ENCODE measurements at regions not wholly inside any gene's neighbourhood (a gene's known extent, or its start where the extent isn't known, plus 50 kb on each side); places are given as distances from the start of the nearest gene placed in this dataset.
"Not testable (repeated sequence)": the region's sequence is repeated elsewhere in the genome, so short reads cannot be mapped to it uniquely, and the experiment has no call there.

GRCh38 chr1:147348592-147348991, 106.1 kb downstream of the CHD1L start:
- ATAC-seq; H3K9me3 ChIP-seq; H3K4me1 ChIP-seq; H3K36me3 ChIP-seq (ENCODE audit: insufficient read depth in 1 of 2, low read depth in 1 of 2); H3K4me3 ChIP-seq; H3K27ac ChIP-seq; intact Hi-C loops (cut with DNase I); H3K27me3 ChIP-seq (ENCODE audit: insufficient read depth in 3 of 3, low read length in 2 of 3); DNase-seq: not testable (repeated sequence)
- WGBS, 3 donors: 85 to 89% (median 87%) methylated on average over 8 of the region's 8 CpGs

- H3K36me3 ChIP-seq (ENCODE audit: insufficient read depth in 1 of 2, low read depth in 1 of 2): no peaks in the 10 kb centered on the region
- intact Hi-C loops (cut with DNase I): no loop called here
- no peak overlapping the region for H3K27ac ChIP-seq
- no peaks in the 10 kb centered on the region for H3K27me3 ChIP-seq (ENCODE audit: insufficient read depth in 3 of 3, low read length in 2 of 3)
- ATAC-seq (no peak), DNase-seq (no peak)
- WGBS, 3 donors: 65 to 82% (median 80%) methylated on average over 1 of the region's 1 CpG
- TF ChIP-seq, protein P1, sequence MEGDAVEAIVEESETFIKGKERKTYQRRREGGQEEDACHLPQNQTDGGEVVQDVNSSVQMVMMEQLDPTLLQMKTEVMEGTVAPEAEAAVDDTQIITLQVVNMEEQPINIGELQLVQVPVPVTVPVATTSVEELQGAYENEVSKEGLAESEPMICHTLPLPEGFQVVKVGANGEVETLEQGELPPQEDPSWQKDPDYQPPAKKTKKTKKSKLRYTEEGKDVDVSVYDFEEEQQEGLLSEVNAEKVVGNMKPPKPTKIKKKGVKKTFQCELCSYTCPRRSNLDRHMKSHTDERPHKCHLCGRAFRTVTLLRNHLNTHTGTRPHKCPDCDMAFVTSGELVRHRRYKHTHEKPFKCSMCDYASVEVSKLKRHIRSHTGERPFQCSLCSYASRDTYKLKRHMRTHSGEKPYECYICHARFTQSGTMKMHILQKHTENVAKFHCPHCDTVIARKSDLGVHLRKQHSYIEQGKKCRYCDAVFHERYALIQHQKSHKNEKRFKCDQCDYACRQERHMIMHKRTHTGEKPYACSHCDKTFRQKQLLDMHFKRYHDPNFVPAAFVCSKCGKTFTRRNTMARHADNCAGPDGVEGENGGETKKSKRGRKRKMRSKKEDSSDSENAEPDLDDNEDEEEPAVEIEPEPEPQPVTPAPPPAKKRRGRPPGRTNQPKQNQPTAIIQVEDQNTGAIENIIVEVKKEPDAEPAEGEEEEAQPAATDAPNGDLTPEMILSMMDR (IDR thresholded peaks at IDR 0.05): no peak
- H3K4me3 ChIP-seq: no peak overlapping the region
- H3K9me3 ChIP-seq: no peaks in the 10 kb centered on the region
- H3K4me1 ChIP-seq: no peaks in the 10 kb centered on the region
Observed at GRCh38 chr1:147349533-147349932, 107.0 kb downstream of the CHD1L start.

DNA sequence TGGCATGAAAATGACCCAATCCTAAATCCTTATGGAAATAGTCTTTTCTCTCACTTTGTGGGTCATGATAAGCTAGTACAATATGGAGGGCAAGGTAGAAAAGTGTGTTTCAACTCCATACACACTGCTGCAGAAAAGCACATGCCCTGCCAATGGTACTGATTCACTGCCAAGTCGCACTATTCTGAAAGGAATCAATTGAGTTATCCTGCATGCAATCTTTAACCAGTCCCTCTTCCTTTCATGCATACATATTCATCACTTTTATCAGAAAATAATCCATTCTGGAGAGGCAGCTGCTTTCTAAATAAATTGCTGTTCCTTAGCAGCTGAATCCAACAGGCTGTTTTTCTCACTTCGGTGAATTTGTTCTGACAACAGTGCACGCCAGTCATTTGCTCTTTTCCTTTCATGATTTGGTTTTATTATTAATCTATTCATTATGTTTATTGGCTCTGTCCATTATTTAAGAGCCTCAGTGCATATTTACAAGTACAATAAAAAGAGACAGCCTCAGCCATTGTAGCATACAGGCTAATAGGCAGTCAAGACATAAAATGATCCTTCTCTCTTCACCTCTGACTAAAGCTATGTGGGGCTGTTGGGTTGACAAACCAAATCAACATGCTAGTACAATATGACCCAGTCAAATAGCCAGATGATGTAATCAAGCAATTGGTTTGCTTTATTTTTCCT, 108.8 kb downstream of the CHD1L start:
- H3K27me3 ChIP-seq (ENCODE audit: insufficient read depth in 3 of 3, low read length in 2 of 3): peaks cover 0 to 8% (median 0%) of the 10 kb centered on the region in 3 donors
- WGBS, 3 donors: 82 to 83% (median 82%) methylated on average over 3 of the region's 3 CpGs

DNA sequence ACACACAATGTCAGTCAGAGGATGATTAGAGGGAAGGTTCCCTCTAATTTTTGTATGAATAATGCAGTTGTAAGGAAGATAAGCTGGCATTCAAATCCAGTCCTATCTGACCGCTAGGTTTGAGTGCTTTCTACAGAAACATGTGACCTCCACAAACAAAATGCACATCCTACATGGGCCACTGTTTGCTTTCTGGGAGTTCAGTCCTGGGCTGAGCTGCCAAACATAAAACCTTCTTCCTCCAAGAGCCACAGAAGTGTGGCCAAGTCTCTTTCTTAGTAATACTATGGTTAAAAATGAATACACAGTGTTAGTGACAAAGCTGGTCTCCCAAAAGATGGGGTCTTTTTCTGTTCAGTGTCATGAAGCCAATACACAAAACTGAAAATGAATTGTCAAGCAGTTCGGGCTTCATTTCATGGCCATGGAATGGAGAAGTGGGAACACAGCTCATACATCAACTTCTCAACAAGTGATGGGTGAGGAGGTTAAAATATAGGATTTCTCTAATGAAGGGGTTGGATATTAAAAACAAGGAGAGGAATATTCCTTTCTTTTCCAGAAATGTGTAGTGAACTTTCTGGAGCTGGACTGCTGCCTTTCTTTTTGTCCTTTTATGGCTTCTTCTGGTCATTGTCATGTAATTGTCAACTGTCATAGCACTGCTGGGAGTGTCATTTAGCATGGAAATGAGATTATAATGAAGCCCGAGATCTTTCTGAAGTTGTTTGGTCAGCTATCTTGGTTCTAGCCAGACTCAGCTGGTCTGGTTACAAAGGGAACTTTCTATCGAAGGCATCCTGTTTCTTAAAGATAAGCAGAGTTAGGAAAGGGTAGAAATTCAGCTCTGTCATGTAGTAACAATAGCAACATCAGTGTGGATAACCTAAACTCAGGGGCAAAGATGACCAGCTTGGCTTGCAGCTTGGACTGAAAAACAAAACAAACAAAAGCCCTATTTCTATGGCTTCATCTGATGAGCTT, 135.1 kb downstream of the CHD1L start:
- Histone ChIP-seq H3K27me3 (ENCODE audit: insufficient read depth in 3 of 3, low read length in 2 of 3) (no peaks in the 10 kb centered on the region), H3K4me3 (no peak overlapping the region), H3K27ac (no peak overlapping the region), H3K36me3 (ENCODE audit: insufficient read depth in 1 of 2, low read depth in 1 of 2) (no peaks in the 10 kb centered on the region), H3K9me3 (no peaks in the 10 kb centered on the region), H3K4me1 (no peaks in the 10 kb centered on the region)
- intact Hi-C loops (cut with DNase I): no loop called here
- DNase-seq: no peak
- TF ChIP-seq, protein P1 (IDR thresholded peaks at IDR 0.05): no peak
- WGBS, 3 donors: 34 to 45% (median 43%) methylated on average over 4 of the region's 4 CpGs
- ATAC-seq: no peak

More for the DNA sequence above, 108.8 kb downstream of the CHD1L start:
- TF ChIP-seq, protein P1 (IDR thresholded peaks at IDR 0.05): no peak
- Histone ChIP-seq H3K27ac (no peak overlapping the region), H3K9me3 (no peaks in the 10 kb centered on the region), H3K4me3 (no peak overlapping the region), H3K36me3 (ENCODE audit: insufficient read depth in 1 of 2, low read depth in 1 of 2) (no peaks in the 10 kb centered on the region), H3K4me1 (no peaks in the 10 kb centered on the region)
- no peak for DNase-seq
- ATAC-seq: no peak
- intact Hi-C loops (cut with DNase I): no loop called here

DNA sequence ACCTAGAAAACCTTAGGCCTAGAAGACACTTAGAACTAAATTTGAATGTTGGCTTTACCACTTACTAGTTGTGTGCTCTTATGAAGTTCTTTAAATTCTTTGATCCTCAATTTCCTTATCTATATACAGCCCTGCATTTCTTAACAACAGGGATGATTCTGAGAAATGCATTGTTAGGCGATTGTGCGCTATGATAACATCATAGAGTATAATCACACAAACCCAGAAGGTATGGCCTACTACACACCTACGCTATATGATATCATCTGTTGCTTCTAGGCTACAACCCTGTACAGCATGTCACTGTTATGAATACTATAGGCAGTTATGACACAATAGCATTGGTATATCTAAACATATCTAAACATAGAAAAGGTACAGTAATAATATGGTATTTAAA, 137.4 kb downstream of the CHD1L start:
- WGBS, 3 donors: 96 to 98% (median 98%) methylated on average over 3 of the region's 3 CpGs
- Histone ChIP-seq H3K27me3 (ENCODE audit: insufficient read depth in 3 of 3, low read length in 2 of 3) (no peaks in the 10 kb centered on the region), H3K9me3 (no peaks in the 10 kb centered on the region), H3K4me3 (no peak overlapping the region), H3K4me1 (no peaks in the 10 kb centered on the region), H3K27ac (no peak overlapping the region), H3K36me3 (ENCODE audit: insufficient read depth in 1 of 2, low read depth in 1 of 2) (no peaks in the 10 kb centered on the region)
- intact Hi-C loops (cut with DNase I): no loop called here
- no peak for ATAC-seq
- TF ChIP-seq, protein P1 (IDR thresholded peaks at IDR 0.05): no peak
- DNase-seq: no peak

Data from psoas muscle (tissue), 7 donors.